Fibroblast of lung (primary cell): ENCODE measurements at regions not wholly inside any gene's neighbourhood (a gene's known extent, or its start where the extent isn't known, plus 50 kb on each side); places are given as distances from the start of the nearest gene placed in this dataset.

Source experiments
- CTCF ChIP-seq, 2 donors: IDR thresholded peaks in 1 of 2; conservative IDR thresholded peaks in 1 of 2; 1 replicate in 1 of 2; 2 replicates in 1 of 2; pipeline ENCODE4 v1.5.1; 2011 to 2012; ENCODE audit warnings: low read length in 2 of 2, control low read depth in 1 of 2, inconsistent platforms in 1 of 2, low read depth in 1 of 2, mild to moderate bottlenecking in 1 of 2
- EZH2 ChIP-seq: IDR thresholded peaks from 2 replicates; pipeline ENCODE4 v1.5.1; 2012; ENCODE audit warnings: low read length, control low read depth, mild to moderate bottlenecking; ENCODE audit errors: missing control alignments

DNA sequence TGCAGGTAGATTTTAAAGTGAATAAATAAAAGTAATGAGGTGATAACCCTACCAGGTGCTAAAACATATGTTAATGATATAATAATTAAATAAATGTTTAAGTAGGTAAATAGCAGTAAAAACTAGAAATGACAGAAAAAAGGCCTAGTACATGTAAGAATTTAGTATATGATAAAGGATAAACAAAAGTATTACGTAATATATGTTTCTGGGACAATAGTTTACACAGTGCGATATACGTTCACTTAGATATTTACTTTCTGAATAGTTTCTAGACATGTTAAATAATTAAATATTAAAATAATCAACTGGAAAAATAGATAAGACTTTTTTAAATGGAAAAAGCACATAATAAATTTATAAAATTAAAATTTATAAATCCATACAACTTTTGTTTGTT lies 340.9 kb downstream of the LIG4 start:
- TF ChIP-seq CTCF (conservative IDR thresholded peaks at IDR 0.05 in 1 of 2, IDR thresholded peaks at IDR 0.05 in 1 of 2; ENCODE audit: low read depth in 1 of 2, low read length in 2 of 2), result no peak
- no peak for TF ChIP-seq EZH2
